ENCODE measurements at regions not wholly inside any gene's neighbourhood (a gene's known extent, or its start where the extent isn't known, plus 50 kb on each side); places are given as distances from the start of the nearest gene placed in this dataset.
"Not testable (repeated sequence)": the region's sequence is repeated elsewhere in the genome, so short reads cannot be mapped to it uniquely, and the experiment has no call there.

GRCh38 chr4:34000356-34000755 lies 2244.0 kb downstream of the ARAP2 start:
- H3K27ac Mint-ChIP-seq, result no peak overlapping the region
- 71% methylated on average over 1 of the region's 3 CpGs for WGBS (ENCODE audit: insufficient coverage)
- no peak for DNase-seq
- H3K27me3 Mint-ChIP-seq (ENCODE audit: low read depth in 3 of 3), result no peaks in the 10 kb centered on the region
- peaks cover 0 to 4% (median 0%) of the 10 kb centered on the region in 7 donors for H3K9me3 Mint-ChIP-seq
- H3K4me1 Mint-ChIP-seq, result no peaks in the 10 kb centered on the region
- Histone ChIP-seq H3K4me1 (ENCODE audit: control insufficient read depth in 1 of 2, insufficient read depth in 2 of 2, low read length in 2 of 2) (no peaks in the 10 kb centered on the region), H3K79me2 (ENCODE audit: insufficient read depth, low read length) (no peaks in the 10 kb centered on the region), H3K4me3 (replicated peaks in 1 of 3; ENCODE audit: low read depth in 2 of 3, low read length in 3 of 3) (no peak overlapping the region), H3K9me3 (replicated peaks in 1 of 2; ENCODE audit: control insufficient read depth in 1 of 2, insufficient read depth in 1 of 2, low read length in 2 of 2) (no peaks in the 10 kb centered on the region), H3K36me3 (replicated peaks in 1 of 2; ENCODE audit: control insufficient read depth in 1 of 2, insufficient read depth in 2 of 2, low read length in 2 of 2) (no peaks in the 10 kb centered on the region), H2AFZ (ENCODE audit: insufficient read depth, low read depth, low read length, poor library complexity, severe bottlenecking) (no peak overlapping the region), H3K27me3 (ENCODE audit: control insufficient read depth in 2 of 2, insufficient read depth in 2 of 2, low read length in 2 of 2) (no peaks in the 10 kb centered on the region), H3K4me2 (replicated peaks; ENCODE audit: extremely low read depth, low read length, poor library complexity, severe bottlenecking) (no peak overlapping the region), H4K20me1 (ENCODE audit: insufficient read depth, low read length) (no peaks in the 10 kb centered on the region), H3K9ac (ENCODE audit: insufficient read depth, low read length, poor library complexity, severe bottlenecking) (no peak overlapping the region), H3K27ac (ENCODE audit: low read depth in 1 of 2, low read length in 2 of 2) (no peak overlapping the region)
- intact Hi-C loops (cut with micrococcal nuclease), result no loop called here
- no peaks in the 10 kb centered on the region for H3K36me3 Mint-ChIP-seq
- no peak for TF ChIP-seq CTCF (IDR thresholded peaks at IDR 0.05)
- no peak overlapping the region for H3K4me3 Mint-ChIP-seq

GRCh38 chr4:34006540-34006939 lies 2237.8 kb downstream of the ARAP2 start:
- DNase-seq; H2AFZ ChIP-seq (ENCODE audit: insufficient read depth, low read depth, low read length, poor library complexity, severe bottlenecking); H3K27me3 Mint-ChIP-seq (ENCODE audit: low read depth in 3 of 3); intact Hi-C loops (cut with micrococcal nuclease); H3K4me1 Mint-ChIP-seq; H3K4me3 Mint-ChIP-seq; H3K9me3 ChIP-seq (replicated peaks in 1 of 2; ENCODE audit: control insufficient read depth in 1 of 2, insufficient read depth in 1 of 2, low read length in 2 of 2); H3K4me2 ChIP-seq (replicated peaks; ENCODE audit: extremely low read depth, low read length, poor library complexity, severe bottlenecking); H3K4me1 ChIP-seq (ENCODE audit: control insufficient read depth in 1 of 2, insufficient read depth in 2 of 2, low read length in 2 of 2); H3K27me3 ChIP-seq (ENCODE audit: control insufficient read depth in 2 of 2, insufficient read depth in 2 of 2, low read length in 2 of 2); H4K20me1 ChIP-seq (ENCODE audit: insufficient read depth, low read length); H3K27ac ChIP-seq (ENCODE audit: low read depth in 1 of 2, low read length in 2 of 2); H3K79me2 ChIP-seq (ENCODE audit: insufficient read depth, low read length); H3K4me3 ChIP-seq (replicated peaks in 1 of 3; ENCODE audit: low read depth in 2 of 3, low read length in 3 of 3); H3K36me3 Mint-ChIP-seq; H3K9me3 Mint-ChIP-seq; H3K27ac Mint-ChIP-seq; H3K36me3 ChIP-seq (replicated peaks in 1 of 2; ENCODE audit: control insufficient read depth in 1 of 2, insufficient read depth in 2 of 2, low read length in 2 of 2); H3K9ac ChIP-seq (ENCODE audit: insufficient read depth, low read length, poor library complexity, severe bottlenecking): not testable (repeated sequence)
- no CpG with 5 or more reads among the region's 1 CpG for WGBS (ENCODE audit: insufficient coverage)
